ENCODE measurements at regions not wholly inside any gene's neighbourhood (a gene's known extent, or its start where the extent isn't known, plus 50 kb on each side); places are given as distances from the start of the nearest gene placed in this dataset.

- H2BK120ac ChIP-seq (ENCODE audit: low read depth, low read length): no peak overlapping the region
- H3K9me3 ChIP-seq (ENCODE audit: control insufficient read depth, low read length): no peaks in the 10 kb centered on the region
- H2BK12ac ChIP-seq (ENCODE audit: low read length in 2 of 2): no peak overlapping the region
- H3K4ac ChIP-seq (ENCODE audit: low read depth in 1 of 2, low read length in 2 of 2): no peak overlapping the region
- H3K4me3 ChIP-seq (ENCODE audit: insufficient read depth in 1 of 2, low read depth in 1 of 2, low read length in 2 of 2): no peak overlapping the region
- H3K14ac ChIP-seq (ENCODE audit: low read length in 2 of 2): no peak overlapping the region
- no peak for DNase-seq
- no peak overlapping the region for H4K8ac ChIP-seq (ENCODE audit: low read length)
- H3K27me3 ChIP-seq (ENCODE audit: control insufficient read depth in 1 of 2, insufficient read depth in 1 of 2, low read length in 2 of 2): no peaks in the 10 kb centered on the region
- H3K27ac ChIP-seq (ENCODE audit: low read length, poor library complexity, severe bottlenecking): no peak overlapping the region
- H2BK15ac ChIP-seq (ENCODE audit: low read depth, poor library complexity, severe bottlenecking): no peak overlapping the region
- no peak overlapping the region for H2AFZ ChIP-seq (ENCODE audit: low read depth, low read length)
- H4K91ac ChIP-seq (ENCODE audit: low read length): no peak overlapping the region
- H2AK5ac ChIP-seq (ENCODE audit: low read length, severe bottlenecking): no peak overlapping the region
- H3K9ac ChIP-seq (ENCODE audit: low read length): no peak overlapping the region
- H3K4me1 ChIP-seq (ENCODE audit: control insufficient read depth, insufficient read depth, low read depth, low read length): no peaks in the 10 kb centered on the region
- H2BK5ac ChIP-seq (ENCODE audit: low read depth, low read length, poor library complexity, severe bottlenecking): no peak overlapping the region
- H3K18ac ChIP-seq (ENCODE audit: low read depth in 1 of 2, low read length in 2 of 2): no peak overlapping the region
- H3K4me2 ChIP-seq (ENCODE audit: low read length, poor library complexity, severe bottlenecking): no peak overlapping the region
- H3K23ac ChIP-seq (ENCODE audit: low read length in 2 of 2): no peak overlapping the region
- H3K79me1 ChIP-seq (replicated peaks; ENCODE audit: low read length, poor library complexity, severe bottlenecking): no peaks in the 10 kb centered on the region
- no peaks in the 10 kb centered on the region for H3K36me3 ChIP-seq (ENCODE audit: control insufficient read depth in 1 of 2, insufficient read depth in 2 of 2, low read depth in 1 of 2, low read length in 2 of 2)
Measured at GRCh38 chr3:152157337-152157736, 111.4 kb upstream of the MBNL1 start.

GRCh38 chr3:152159328-152159727 is 109.4 kb upstream of the MBNL1 start:
- Histone ChIP-seq H3K27me3 (ENCODE audit: control insufficient read depth in 1 of 2, insufficient read depth in 1 of 2, low read length in 2 of 2) (no peaks in the 10 kb centered on the region), H2AFZ (ENCODE audit: low read depth, low read length) (no peak overlapping the region), H2BK5ac (ENCODE audit: low read depth, low read length, poor library complexity, severe bottlenecking) (no peak overlapping the region), H3K27ac (ENCODE audit: low read length, poor library complexity, severe bottlenecking) (peak overlapping the region; percentile 29), H3K36me3 (ENCODE audit: control insufficient read depth in 1 of 2, insufficient read depth in 2 of 2, low read depth in 1 of 2, low read length in 2 of 2) (no peaks in the 10 kb centered on the region), H3K23ac (ENCODE audit: low read length in 2 of 2) (no peak overlapping the region), H3K79me1 (replicated peaks; ENCODE audit: low read length, poor library complexity, severe bottlenecking) (no peaks in the 10 kb centered on the region), H3K4ac (ENCODE audit: low read depth in 1 of 2, low read length in 2 of 2) (no peak overlapping the region), H4K91ac (ENCODE audit: low read length) (no peak overlapping the region), H4K8ac (ENCODE audit: low read length) (no peak overlapping the region), H3K14ac (ENCODE audit: low read length in 2 of 2) (no peak overlapping the region), H3K4me1 (ENCODE audit: control insufficient read depth, insufficient read depth, low read depth, low read length) (no peaks in the 10 kb centered on the region), H3K4me2 (ENCODE audit: low read length, poor library complexity, severe bottlenecking) (no peak overlapping the region), H3K9me3 (ENCODE audit: control insufficient read depth, low read length) (no peaks in the 10 kb centered on the region), H3K18ac (ENCODE audit: low read depth in 1 of 2, low read length in 2 of 2) (no peak overlapping the region), H2BK120ac (ENCODE audit: low read depth, low read length) (no peak overlapping the region), H3K4me3 (ENCODE audit: insufficient read depth in 1 of 2, low read depth in 1 of 2, low read length in 2 of 2) (no peak overlapping the region), H3K9ac (ENCODE audit: low read length) (no peak overlapping the region), H2AK5ac (ENCODE audit: low read length, severe bottlenecking) (no peak overlapping the region), H2BK12ac (ENCODE audit: low read length in 2 of 2) (no peak overlapping the region), H2BK15ac (ENCODE audit: low read depth, poor library complexity, severe bottlenecking) (no peak overlapping the region)
- DNase-seq: peak; percentile 56
- WGBS: 98% methylated on average over 2 of the region's 4 CpGs

- H2AFZ ChIP-seq (ENCODE audit: low read depth, low read length): no peak overlapping the region
- H3K9me3 ChIP-seq (ENCODE audit: control insufficient read depth, low read length): no peaks in the 10 kb centered on the region
- H3K27ac ChIP-seq (ENCODE audit: low read length, poor library complexity, severe bottlenecking): no peak overlapping the region
- H3K27me3 ChIP-seq (ENCODE audit: control insufficient read depth in 1 of 2, insufficient read depth in 1 of 2, low read length in 2 of 2): no peaks in the 10 kb centered on the region
- no peak overlapping the region for H3K4ac ChIP-seq (ENCODE audit: low read depth in 1 of 2, low read length in 2 of 2)
- 86% methylated on average over 1 of the region's 5 CpGs for WGBS
- H2BK12ac ChIP-seq (ENCODE audit: low read length in 2 of 2): no peak overlapping the region
- no peak overlapping the region for H3K4me2 ChIP-seq (ENCODE audit: low read length, poor library complexity, severe bottlenecking)
- no peak overlapping the region for H3K18ac ChIP-seq (ENCODE audit: low read depth in 1 of 2, low read length in 2 of 2)
- no peak overlapping the region for H4K8ac ChIP-seq (ENCODE audit: low read length)
- no peak for DNase-seq
- H4K91ac ChIP-seq (ENCODE audit: low read length): no peak overlapping the region
- H3K79me1 ChIP-seq (replicated peaks; ENCODE audit: low read length, poor library complexity, severe bottlenecking): no peaks in the 10 kb centered on the region
- no peaks in the 10 kb centered on the region for H3K36me3 ChIP-seq (ENCODE audit: control insufficient read depth in 1 of 2, insufficient read depth in 2 of 2, low read depth in 1 of 2, low read length in 2 of 2)
- H2BK120ac ChIP-seq (ENCODE audit: low read depth, low read length): no peak overlapping the region
- no peaks in the 10 kb centered on the region for H3K4me1 ChIP-seq (ENCODE audit: control insufficient read depth, insufficient read depth, low read depth, low read length)
- H2AK5ac ChIP-seq (ENCODE audit: low read length, severe bottlenecking): no peak overlapping the region
- H3K4me3 ChIP-seq (ENCODE audit: insufficient read depth in 1 of 2, low read depth in 1 of 2, low read length in 2 of 2): no peak overlapping the region
- H2BK15ac ChIP-seq (ENCODE audit: low read depth, poor library complexity, severe bottlenecking): no peak overlapping the region
- no peak overlapping the region for H3K9ac ChIP-seq (ENCODE audit: low read length)
- no peak overlapping the region for H3K14ac ChIP-seq (ENCODE audit: low read length in 2 of 2)
- H2BK5ac ChIP-seq (ENCODE audit: low read depth, low read length, poor library complexity, severe bottlenecking): no peak overlapping the region
- no peak overlapping the region for H3K23ac ChIP-seq (ENCODE audit: low read length in 2 of 2)
Measured at GRCh38 chr3:152160350-152161011, 108.2 kb upstream of the MBNL1 start.

- Histone ChIP-seq H3K14ac (ENCODE audit: low read length in 2 of 2) (no peak overlapping the region), H3K4ac (ENCODE audit: low read depth in 1 of 2, low read length in 2 of 2) (no peak overlapping the region), H3K23ac (ENCODE audit: low read length in 2 of 2) (no peak overlapping the region), H2BK120ac (ENCODE audit: low read depth, low read length) (no peak overlapping the region), H3K79me1 (replicated peaks; ENCODE audit: low read length, poor library complexity, severe bottlenecking) (no peaks in the 10 kb centered on the region), H3K27ac (ENCODE audit: low read length, poor library complexity, severe bottlenecking) (no peak overlapping the region), H2BK5ac (ENCODE audit: low read depth, low read length, poor library complexity, severe bottlenecking) (no peak overlapping the region), H3K36me3 (ENCODE audit: control insufficient read depth in 1 of 2, insufficient read depth in 2 of 2, low read depth in 1 of 2, low read length in 2 of 2) (no peaks in the 10 kb centered on the region), H4K8ac (ENCODE audit: low read length) (no peak overlapping the region), H3K27me3 (ENCODE audit: control insufficient read depth in 1 of 2, insufficient read depth in 1 of 2, low read length in 2 of 2) (no peaks in the 10 kb centered on the region), H3K18ac (ENCODE audit: low read depth in 1 of 2, low read length in 2 of 2) (no peak overlapping the region), H3K4me1 (ENCODE audit: control insufficient read depth, insufficient read depth, low read depth, low read length) (no peaks in the 10 kb centered on the region), H3K9me3 (ENCODE audit: control insufficient read depth, low read length) (peaks cover 7% of the 10 kb centered on the region), H3K4me3 (ENCODE audit: insufficient read depth in 1 of 2, low read depth in 1 of 2, low read length in 2 of 2) (no peak overlapping the region), H3K4me2 (ENCODE audit: low read length, poor library complexity, severe bottlenecking) (no peak overlapping the region), H2AK5ac (ENCODE audit: low read length, severe bottlenecking) (no peak overlapping the region), H2BK12ac (ENCODE audit: low read length in 2 of 2) (no peak overlapping the region), H3K9ac (ENCODE audit: low read length) (no peak overlapping the region), H2BK15ac (ENCODE audit: low read depth, poor library complexity, severe bottlenecking) (no peak overlapping the region), H2AFZ (ENCODE audit: low read depth, low read length) (no peak overlapping the region), H4K91ac (ENCODE audit: low read length) (no peak overlapping the region)
- no peak for DNase-seq
- 98% methylated on average over 1 of the region's 1 CpG for WGBS
Measured at GRCh38 chr3:152172460-152172859, 96.3 kb upstream of the MBNL1 start.
